HG03565 (cell line): ENCODE measurements at regions not wholly inside any gene's neighbourhood (a gene's known extent, or its start where the extent isn't known, plus 50 kb on each side); places are given as distances from the start of the nearest gene placed in this dataset.

Experiments
- ATAC-seq: cut with Tn5 transposase; IDR thresholded peaks from one replicate; pipeline ENCODE4 v1.9.1; 2021; ENCODE audit warnings: mild to moderate bottlenecking, moderate library complexity; ENCODE audit not compliant: unreplicated experiment

- ATAC-seq = no peak
These were observed 107.0 kb downstream of the VEGFA start for GRCh38 chr6:43877036-43877435.

- ATAC-seq = no peak
These were observed 106.6 kb downstream of the VEGFA start for GRCh38 chr6:43876602-43877001.

GRCh38 chr6:43875849-43876572 is 106.0 kb downstream of the VEGFA start:
- no peak for ATAC-seq

- ATAC-seq = no peak
These were observed 105.0 kb downstream of the VEGFA start for GRCh38 chr6:43874814-43875590.

GRCh38 chr6:43873806-43874714 is 104.0 kb downstream of the VEGFA start:
- no peak for ATAC-seq

GRCh38 chr6:43871933-43872332 is 101.9 kb downstream of the VEGFA start:
- no peak for ATAC-seq

- ATAC-seq = no peak
These were observed 101.3 kb downstream of the VEGFA start for GRCh38 chr6:43871284-43871683.

GRCh38 chr6:43870660-43871061 is 100.7 kb downstream of the VEGFA start:
- ATAC-seq = no peak

- no peak for ATAC-seq
These were observed 100.0 kb downstream of the VEGFA start for GRCh38 chr6:43869792-43870659.

- no peak for ATAC-seq
These were observed 99.2 kb downstream of the VEGFA start for GRCh38 chr6:43869079-43869710.

- no peak for ATAC-seq
These were observed 98.5 kb downstream of the VEGFA start for GRCh38 chr6:43868467-43868866.

- no peak for ATAC-seq
These were observed 98.0 kb downstream of the VEGFA start for GRCh38 chr6:43867996-43868395.

- ATAC-seq = no peak
These were observed 97.2 kb downstream of the VEGFA start for GRCh38 chr6:43867246-43867645.

- no peak for ATAC-seq
These were observed 96.1 kb downstream of the VEGFA start for GRCh38 chr6:43865932-43866645.

GRCh38 chr6:43865086-43865485 is 95.1 kb downstream of the VEGFA start:
- no peak for ATAC-seq

GRCh38 chr6:43862925-43863324 is 92.9 kb downstream of the VEGFA start:
- no peak for ATAC-seq

GRCh38 chr6:43861212-43861894 is 91.3 kb downstream of the VEGFA start:
- ATAC-seq = no peak

GRCh38 chr6:43860285-43860684 is 90.3 kb downstream of the VEGFA start:
- no peak for ATAC-seq

GRCh38 chr6:43859213-43859612 is 89.2 kb downstream of the VEGFA start:
- ATAC-seq = no peak
